Activated CD8-positive, alpha-beta T cell treated with anti-CD3 and anti-CD28 coated beads for 36 hours (primary cell): ENCODE measurements at regions not wholly inside any gene's neighbourhood (a gene's known extent, or its start where the extent isn't known, plus 50 kb on each side); places are given as distances from the start of the nearest gene placed in this dataset.

ENCODE experiments used
- ATAC-seq: fragments of 200-7000 bp; cut with Tn5 transposase; one replicate; pipeline ENCODE4 v1.10.0; 2021; ENCODE audit warnings: mild to moderate bottlenecking, moderate library complexity
- CTCF ChIA-PET: fragments of 350-600 bp; sonication (Branson Sonifier 250); formaldehyde crosslinking; loops from one replicate; lab custom pipeline; 2021; ENCODE audit warnings: antibody characterized with exemption; lab: Charles Lee
- POLR2A ChIA-PET: fragments of 350-600 bp; sonication (Branson Sonifier 250); formaldehyde crosslinking; loops from one replicate; lab custom pipeline; 2021; ENCODE audit warnings: antibody characterized with exemption; lab: Charles Lee
- DNase-seq: peaks from one replicate; pipeline ENCODE4 v3.0.0-alpha.2; 2020
- H3K27ac Mint-ChIP-seq: one replicate; pipeline ENCODE4 v1.8.0; 2021; ENCODE audit warnings: mild to moderate bottlenecking, mixed read lengths
- H3K27me3 Mint-ChIP-seq: one replicate; pipeline ENCODE4 v1.8.0; 2021; ENCODE audit warnings: mixed read lengths
- H3K36me3 Mint-ChIP-seq: one replicate; pipeline ENCODE4 v1.8.0; 2021; ENCODE audit warnings: low read depth, mixed read lengths
- H3K4me1 Mint-ChIP-seq: one replicate; pipeline ENCODE4 v1.8.0; 2021; ENCODE audit warnings: low read depth, mixed read lengths
- H3K4me3 Mint-ChIP-seq: one replicate; pipeline ENCODE4 v1.8.0; 2021; ENCODE audit warnings: mild to moderate bottlenecking, moderate library complexity, mixed read lengths
- H3K9me3 Mint-ChIP-seq: one replicate; pipeline ENCODE4 v1.8.0; 2021; ENCODE audit warnings: mixed read lengths
- CTCF ChIP-seq: fragments of 200-600 bp; IDR thresholded peaks from one replicate; pipeline ENCODE4 v1.8.0; 2022; ENCODE audit warnings: antibody characterized with exemption, mild to moderate bottlenecking
- intact Hi-C: fragments of 100-400 bp; cut with micrococcal nuclease; formaldehyde crosslinking; loops from one replicate; pipeline ENCODE4 v1.10.0; 2022

GRCh38 chr4:133390198-133390855, 241.2 kb downstream of the PCDH10 start:
- Mint-ChIP-seq H3K4me1 (no peaks in the 10 kb centered on the region), H3K27me3 (no peaks in the 10 kb centered on the region), H3K27ac (no peak overlapping the region), H3K4me3 (no peak overlapping the region), H3K9me3 (no peaks in the 10 kb centered on the region), H3K36me3 (no peaks in the 10 kb centered on the region)
- ChIA-PET CTCF (no interaction called here), POLR2A (no interaction called here)
- TF ChIP-seq CTCF: no peak
- DNase-seq (no peak), ATAC-seq (no peak)
- intact Hi-C loops: no loop called here

- Mint-ChIP-seq H3K27ac (no peak overlapping the region), H3K4me1 (no peaks in the 10 kb centered on the region), H3K4me3 (no peak overlapping the region), H3K36me3 (no peaks in the 10 kb centered on the region), H3K9me3 (no peaks in the 10 kb centered on the region), H3K27me3 (no peaks in the 10 kb centered on the region)
- DNase-seq (no peak), ATAC-seq (no peak)
- CTCF ChIA-PET: no interaction called here
- intact Hi-C loops: no loop called here
- TF ChIP-seq CTCF: no peak
- POLR2A ChIA-PET: no interaction called here
These were observed 239.9 kb downstream of the PCDH10 start for GRCh38 chr4:133389029-133389428.

GRCh38 chr4:133385161-133385954, 236.3 kb downstream of the PCDH10 start:
- no peaks in the 10 kb centered on the region for H3K9me3 Mint-ChIP-seq
- intact Hi-C loops: no loop called here
- no peaks in the 10 kb centered on the region for H3K27me3 Mint-ChIP-seq
- ATAC-seq (no peak), DNase-seq (no peak)
- no peak for TF ChIP-seq CTCF
- no peaks in the 10 kb centered on the region for H3K36me3 Mint-ChIP-seq
- H3K27ac Mint-ChIP-seq: no peak overlapping the region
- CTCF ChIA-PET: no interaction called here
- H3K4me3 Mint-ChIP-seq: no peak overlapping the region
- POLR2A ChIA-PET: no interaction called here
- H3K4me1 Mint-ChIP-seq: no peaks in the 10 kb centered on the region

- DNase-seq (no peak), ATAC-seq (no peak)
- H3K9me3 Mint-ChIP-seq: peaks cover 4% of the 10 kb centered on the region
- ChIA-PET POLR2A (no interaction called here), CTCF (no interaction called here)
- no peaks in the 10 kb centered on the region for H3K4me1 Mint-ChIP-seq
- no peaks in the 10 kb centered on the region for H3K27me3 Mint-ChIP-seq
- no peak overlapping the region for H3K4me3 Mint-ChIP-seq
- no peak overlapping the region for H3K27ac Mint-ChIP-seq
- no peak for TF ChIP-seq CTCF
- intact Hi-C loops: no loop called here
- H3K36me3 Mint-ChIP-seq: no peaks in the 10 kb centered on the region
These were observed 230.8 kb downstream of the PCDH10 start for GRCh38 chr4:133379681-133380438.

- TF ChIP-seq CTCF: no peak
- Mint-ChIP-seq H3K27ac (no peak overlapping the region), H3K9me3 (peaks cover 6% of the 10 kb centered on the region), H3K36me3 (no peaks in the 10 kb centered on the region), H3K4me3 (no peak overlapping the region), H3K4me1 (no peaks in the 10 kb centered on the region), H3K27me3 (no peaks in the 10 kb centered on the region)
- intact Hi-C loops: no loop called here
- DNase-seq (no peak), ATAC-seq (no peak)
- CTCF ChIA-PET: no interaction called here
- POLR2A ChIA-PET: no interaction called here
These were observed 228.2 kb downstream of the PCDH10 start for GRCh38 chr4:133377286-133377685.
